ENCODE measurements at regions not wholly inside any gene's neighbourhood (a gene's known extent, or its start where the extent isn't known, plus 50 kb on each side); places are given as distances from the start of the nearest gene placed in this dataset.

- DNase-seq: no peak
These were observed 89.1 kb upstream of the PCSK2 start for GRCh38 chr20:17137692-17138091.

DNA sequence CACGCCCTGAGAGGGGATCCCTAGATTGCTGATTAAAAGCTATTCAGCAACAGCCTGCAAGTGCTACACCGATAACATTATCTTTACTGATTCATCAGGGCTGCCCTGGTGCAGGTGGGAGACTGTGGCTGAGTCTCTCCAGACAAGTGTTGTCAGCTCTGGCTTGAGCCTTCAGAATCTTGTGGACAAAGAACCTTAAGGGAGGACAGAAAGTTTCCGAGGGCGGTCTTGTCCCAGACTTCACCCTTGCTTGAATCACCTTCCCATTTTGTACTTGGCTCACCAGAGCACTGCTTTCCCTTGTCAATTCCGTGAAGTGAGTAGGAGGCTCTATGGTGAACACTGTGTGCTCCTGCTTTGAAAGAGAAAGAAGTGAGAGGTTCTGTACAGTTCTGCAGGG lies 88.6 kb upstream of the PCSK2 start:
- no peak for DNase-seq

DNA sequence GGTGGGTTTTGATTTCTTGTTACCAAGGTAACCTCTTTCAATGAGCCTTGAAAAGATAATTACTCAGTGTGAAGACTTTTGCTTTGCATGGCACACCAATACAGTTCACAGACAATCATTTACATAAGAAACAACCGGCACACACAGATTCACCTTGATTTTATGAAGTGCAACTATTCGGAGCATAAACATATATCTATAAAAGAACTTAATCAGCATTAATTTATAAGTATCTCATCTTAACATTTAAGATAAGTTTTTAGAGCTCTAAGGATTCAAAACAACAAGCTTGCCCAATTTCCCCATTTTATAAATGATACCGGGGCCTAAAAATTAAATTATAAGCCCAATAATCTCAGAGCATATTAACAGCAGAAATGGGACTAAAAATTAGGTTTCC lies 85.9 kb upstream of the PCSK2 start:
- no peak for DNase-seq

DNA sequence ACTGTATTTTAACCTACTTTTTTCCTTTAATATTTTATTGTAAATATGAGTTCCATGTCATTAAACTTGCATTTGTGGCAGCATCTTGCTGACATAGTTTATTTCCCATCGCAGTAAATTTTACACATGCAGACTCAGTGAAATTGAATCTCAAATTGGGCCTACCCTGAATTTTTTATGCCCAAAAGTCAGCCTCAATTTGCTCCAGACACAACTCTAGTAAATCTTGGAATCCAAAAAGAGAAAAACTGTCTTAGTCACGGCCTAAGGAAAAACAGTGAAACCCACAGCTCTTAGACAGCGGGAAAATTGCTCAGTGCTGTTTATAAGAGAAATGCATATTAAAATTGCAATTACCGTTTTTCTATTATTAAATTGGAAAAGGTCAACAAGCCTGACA lies 85.3 kb upstream of the PCSK2 start:
- no peak for DNase-seq

- no peak for DNase-seq
These were observed 84.2 kb upstream of the PCSK2 start for GRCh38 chr20:17142666-17143065.

GRCh38 chr20:17150858-17151257 lies 76.0 kb upstream of the PCSK2 start:
- no peak for DNase-seq

DNA sequence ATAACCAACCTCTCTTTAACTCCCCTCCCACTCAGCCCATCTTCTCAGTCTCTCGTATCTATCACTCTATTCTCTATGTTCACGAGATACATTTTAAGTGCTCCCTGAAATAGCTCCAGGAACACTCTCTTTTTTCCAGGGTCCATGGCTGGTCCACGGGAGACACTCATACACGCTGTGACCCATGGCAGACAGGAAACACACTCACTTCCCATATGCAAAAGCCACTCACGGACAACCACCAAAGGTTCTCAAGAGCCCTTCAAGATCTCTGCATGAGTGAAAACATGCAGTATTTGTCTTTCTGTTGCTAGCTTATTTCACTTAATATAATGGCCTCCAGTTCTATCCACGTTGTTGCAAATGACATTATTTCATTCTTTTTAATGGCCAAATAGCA lies 71.4 kb upstream of the PCSK2 start:
- no peak for DNase-seq

- DNase-seq: no peak
These were observed 68.1 kb upstream of the PCSK2 start for GRCh38 chr20:17158701-17159100.

- DNase-seq: no peak
These were observed 65.0 kb upstream of the PCSK2 start for GRCh38 chr20:17161673-17162481.

DNA sequence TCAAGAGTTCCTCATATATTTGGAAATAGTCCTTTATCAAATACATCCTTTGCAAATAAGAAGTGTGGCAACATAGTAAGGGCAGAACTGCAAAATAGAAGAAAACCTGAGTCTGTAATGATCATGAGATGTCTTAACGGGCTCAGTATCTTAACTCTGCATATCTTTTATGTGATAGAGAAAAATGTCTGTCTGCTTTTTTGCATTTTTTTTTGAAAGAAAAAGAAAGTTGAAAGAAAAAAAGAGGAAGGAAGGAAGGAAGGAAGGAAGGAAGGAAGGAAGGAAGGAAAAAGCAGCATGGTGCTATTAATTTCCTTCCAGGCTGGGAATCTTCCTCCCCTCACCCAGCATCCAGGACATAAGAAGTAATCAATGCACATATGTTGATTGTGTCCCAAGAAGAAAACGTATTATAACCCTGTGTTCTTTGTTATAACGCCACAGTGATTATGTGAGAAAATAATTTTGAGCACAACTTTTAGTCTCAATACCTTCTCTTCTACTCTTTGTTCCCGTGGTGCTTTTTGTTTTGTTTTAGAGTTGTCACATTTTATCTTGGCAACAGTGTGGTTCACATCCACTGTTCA lies 58.7 kb upstream of the PCSK2 start:
- DNase-seq: no peak

DNA sequence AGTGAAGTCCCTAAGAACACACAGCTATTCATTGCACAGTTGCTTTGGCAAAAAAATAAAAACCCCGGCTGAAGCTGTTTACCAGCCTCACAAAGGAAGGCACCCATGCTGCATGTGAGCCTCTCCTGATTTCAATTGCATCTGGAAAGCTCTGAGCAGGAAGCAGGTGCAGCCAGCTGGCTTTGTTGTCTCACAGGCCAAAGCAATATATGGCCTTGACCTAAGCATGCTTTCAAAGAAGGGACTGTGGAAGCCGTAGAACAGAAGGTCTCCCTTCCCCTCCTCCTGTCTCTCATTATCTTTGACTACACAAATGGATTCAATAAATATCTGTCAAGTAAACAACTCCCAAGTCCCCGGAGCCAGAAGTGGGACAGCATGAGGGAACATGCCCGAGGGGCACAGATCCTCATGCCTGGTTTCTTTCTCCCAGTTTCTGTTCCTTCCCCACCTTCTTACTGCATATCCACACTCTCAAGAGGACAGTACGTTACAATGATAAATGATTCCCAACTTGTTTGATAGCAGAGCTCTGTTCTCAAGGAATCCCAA lies 57.2 kb upstream of the PCSK2 start:
- DNase-seq: no peak

- no peak for DNase-seq
These were observed 55.0 kb upstream of the PCSK2 start for GRCh38 chr20:17171746-17172280.

- no peak for DNase-seq
These were observed 53.9 kb upstream of the PCSK2 start for GRCh38 chr20:17172836-17173516.
